Activated CD8-positive, alpha-beta T cell treated with anti-CD3 and anti-CD28 coated beads for 36 hours (primary cell): ENCODE measurements at regions not wholly inside any gene's neighbourhood (a gene's known extent, or its start where the extent isn't known, plus 50 kb on each side); places are given as distances from the start of the nearest gene placed in this dataset.
A peak's percentile ranks its signal among the peaks of the same experiment; 100 is the strongest.
"Not testable (repeated sequence)": the region's sequence is repeated elsewhere in the genome, so short reads cannot be mapped to it uniquely, and the experiment has no call there.

Source experiments
- ATAC-seq: fragments of 200-7000 bp; cut with Tn5 transposase; one replicate; pipeline ENCODE4 v1.10.0; 2021; ENCODE audit warnings: mild to moderate bottlenecking, moderate library complexity
- CTCF ChIA-PET: fragments of 350-600 bp; sonication (Branson Sonifier 250); formaldehyde crosslinking; loops from one replicate; lab custom pipeline; 2021; ENCODE audit warnings: antibody characterized with exemption; lab: Charles Lee
- POLR2A ChIA-PET: fragments of 350-600 bp; sonication (Branson Sonifier 250); formaldehyde crosslinking; loops from one replicate; lab custom pipeline; 2021; ENCODE audit warnings: antibody characterized with exemption; lab: Charles Lee
- DNase-seq: peaks from one replicate; pipeline ENCODE4 v3.0.0-alpha.2; 2020
- H3K27ac Mint-ChIP-seq: one replicate; pipeline ENCODE4 v1.8.0; 2021; ENCODE audit warnings: mild to moderate bottlenecking, mixed read lengths
- H3K27me3 Mint-ChIP-seq: one replicate; pipeline ENCODE4 v1.8.0; 2021; ENCODE audit warnings: mixed read lengths
- H3K36me3 Mint-ChIP-seq: one replicate; pipeline ENCODE4 v1.8.0; 2021; ENCODE audit warnings: low read depth, mixed read lengths
- H3K4me1 Mint-ChIP-seq: one replicate; pipeline ENCODE4 v1.8.0; 2021; ENCODE audit warnings: low read depth, mixed read lengths
- H3K4me3 Mint-ChIP-seq: one replicate; pipeline ENCODE4 v1.8.0; 2021; ENCODE audit warnings: mild to moderate bottlenecking, moderate library complexity, mixed read lengths
- H3K9me3 Mint-ChIP-seq: one replicate; pipeline ENCODE4 v1.8.0; 2021; ENCODE audit warnings: mixed read lengths
- CTCF ChIP-seq: fragments of 200-600 bp; IDR thresholded peaks from one replicate; pipeline ENCODE4 v1.8.0; 2022; ENCODE audit warnings: antibody characterized with exemption, mild to moderate bottlenecking
- intact Hi-C: fragments of 100-400 bp; cut with micrococcal nuclease; formaldehyde crosslinking; loops from one replicate; pipeline ENCODE4 v1.10.0; 2022

DNA sequence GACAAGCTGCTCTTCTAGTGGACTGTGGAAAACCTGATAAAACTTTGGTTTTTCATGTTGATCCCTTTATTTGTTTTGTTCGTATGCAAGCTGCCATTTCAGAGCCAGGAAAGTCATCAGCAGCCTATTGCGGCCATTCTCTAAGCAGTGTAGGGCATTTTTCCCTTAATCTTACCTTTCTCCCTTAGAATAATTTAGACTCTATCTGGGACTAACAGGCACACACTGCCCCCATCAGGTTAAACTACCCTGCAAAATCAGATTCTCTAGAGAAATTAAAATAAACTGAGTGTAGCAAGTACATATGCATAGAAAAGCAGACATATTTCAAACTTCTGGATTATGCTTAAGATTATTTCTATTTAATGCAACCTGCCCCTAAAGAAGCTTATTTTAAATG is 347.5 kb downstream of the METTL4 start:
- intact Hi-C loops, result loop anchor here (10.0 kb wide), 1 partner anchor 119 kb away; no protein-coding TSS in a partner anchor
- DNase-seq (peak; percentile 10), ATAC-seq (no peak)
- ChIA-PET CTCF (interaction anchor here (1.8 to 2.1 kb wide), 2 partner anchors 117 to 120 kb away, joined by 11 to 13 read pairs; no protein-coding TSS in a partner anchor), POLR2A (no interaction called here)
- TF ChIP-seq CTCF, result peak; percentile 19
- Mint-ChIP-seq H3K4me3 (no peak overlapping the region), H3K27me3 (peaks cover 3% of the 10 kb centered on the region), H3K27ac (no peak overlapping the region), H3K36me3 (no peaks in the 10 kb centered on the region), H3K4me1 (no peaks in the 10 kb centered on the region), H3K9me3 (no peaks in the 10 kb centered on the region)

GRCh38 chr18:2236232-2236631 is 335.1 kb downstream of the METTL4 start:
- intact Hi-C loops, result no loop called here
- no peak overlapping the region for H3K4me3 Mint-ChIP-seq
- H3K36me3 Mint-ChIP-seq, result no peaks in the 10 kb centered on the region
- H3K27me3 Mint-ChIP-seq, result peaks cover 6% of the 10 kb centered on the region
- no peaks in the 10 kb centered on the region for H3K4me1 Mint-ChIP-seq
- no peak for DNase-seq
- TF ChIP-seq CTCF, result no peak
- H3K27ac Mint-ChIP-seq, result no peak overlapping the region
- no peak for ATAC-seq
- no peaks in the 10 kb centered on the region for H3K9me3 Mint-ChIP-seq
- POLR2A ChIA-PET, result no interaction called here
- CTCF ChIA-PET, result interaction anchor here (1.1 kb wide), 1 partner anchor 82 kb away, joined by 3 read pairs; no protein-coding TSS in a partner anchor

DNA sequence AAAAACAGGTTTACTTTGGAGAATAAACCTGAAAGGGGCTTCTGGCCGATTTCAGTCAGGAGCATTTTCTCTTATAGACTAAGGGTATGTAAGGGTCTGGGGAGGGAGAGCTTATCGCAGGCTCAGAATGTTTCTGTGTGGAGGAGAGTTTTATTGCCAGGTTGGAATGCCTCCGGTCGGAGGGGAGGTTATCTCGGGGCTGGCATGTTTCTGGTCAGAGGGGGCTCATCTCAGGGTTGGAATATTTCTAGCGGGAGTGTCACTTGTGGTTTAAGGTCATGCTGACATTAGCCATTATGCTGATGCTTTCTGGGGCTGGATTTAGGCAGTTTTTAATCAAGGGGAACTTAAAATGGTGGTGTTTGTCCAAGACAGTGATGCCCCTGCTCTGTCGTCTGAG is 333.6 kb downstream of the METTL4 start:
- intact Hi-C loops, result no loop called here
- CTCF ChIA-PET, result no interaction called here
- Mint-ChIP-seq H3K4me3 (no peak overlapping the region), H3K4me1 (no peaks in the 10 kb centered on the region), H3K27me3 (peaks cover 6% of the 10 kb centered on the region), H3K9me3 (no peaks in the 10 kb centered on the region), H3K27ac (no peak overlapping the region), H3K36me3 (no peaks in the 10 kb centered on the region)
- TF ChIP-seq CTCF, result no peak
- POLR2A ChIA-PET, result no interaction called here
- no peak for DNase-seq
- ATAC-seq, result no peak

GRCh38 chr18:2240311-2240705 is 331.0 kb downstream of the METTL4 start:
- H3K4me1 Mint-ChIP-seq, result no peaks in the 10 kb centered on the region
- ChIA-PET POLR2A (no interaction called here), CTCF (interaction anchor here (1.7 kb wide), 1 partner anchor 13 kb away, joined by 3 read pairs; no protein-coding TSS in a partner anchor)
- no peak overlapping the region for H3K4me3 Mint-ChIP-seq
- TF ChIP-seq CTCF, result no peak
- H3K27ac Mint-ChIP-seq, result no peak overlapping the region
- ATAC-seq (no peak), DNase-seq (no peak)
- H3K36me3 Mint-ChIP-seq, result no peaks in the 10 kb centered on the region
- no peaks in the 10 kb centered on the region for H3K9me3 Mint-ChIP-seq
- intact Hi-C loops, result no loop called here
- peaks cover 10% of the 10 kb centered on the region for H3K27me3 Mint-ChIP-seq

- H3K27ac Mint-ChIP-seq, result no peak overlapping the region
- peaks cover 2% of the 10 kb centered on the region for H3K9me3 Mint-ChIP-seq
- POLR2A ChIA-PET, result no interaction called here
- DNase-seq, result no peak
- TF ChIP-seq CTCF, result no peak
- intact Hi-C loops, result no loop called here
- H3K4me1 Mint-ChIP-seq, result no peaks in the 10 kb centered on the region
- H3K27me3 Mint-ChIP-seq, result peaks cover 8% of the 10 kb centered on the region
- ATAC-seq, result no peak
- H3K4me3 Mint-ChIP-seq, result no peak overlapping the region
- CTCF ChIA-PET, result no interaction called here
- H3K36me3 Mint-ChIP-seq, result no peaks in the 10 kb centered on the region
Measured at GRCh38 chr18:2244641-2245040, 326.7 kb downstream of the METTL4 start.

- CTCF ChIA-PET, H3K36me3 Mint-ChIP-seq, ATAC-seq, intact Hi-C loops, H3K27me3 Mint-ChIP-seq, H3K4me3 Mint-ChIP-seq, DNase-seq, POLR2A ChIA-PET, H3K4me1 Mint-ChIP-seq, H3K27ac Mint-ChIP-seq, H3K9me3 Mint-ChIP-seq: not testable (repeated sequence)
Measured at GRCh38 chr18:2247101-2247500, 324.2 kb downstream of the METTL4 start.
